Esophagus muscularis mucosa (tissue), 4 donors: ENCODE measurements at regions not wholly inside any gene's neighbourhood (a gene's known extent, or its start where the extent isn't known, plus 50 kb on each side); places are given as distances from the start of the nearest gene placed in this dataset.
A peak's percentile ranks its signal among the peaks of the same experiment; 100 is the strongest.

Source experiments
- DNase-seq: peaks from one replicate; pipeline ENCODE4 v3.0.0-alpha.2; 2017; ENCODE audit errors: extremely low spot score
- H3K27ac ChIP-seq, 4 donors: fragments of 200-600 bp; sonication (generic); replicated peaks in 1 of 4; 1 replicate in 3 of 4; 2 replicates in 1 of 4; pipeline ENCODE4 v1.5.1; 2016 to 2019; ENCODE audit warnings: mild to moderate bottlenecking in 1 of 4
- H3K27me3 ChIP-seq, 4 donors: fragments of 200-600 bp; sonication (generic); one replicate each; pipeline versions ENCODE4 v1.5.1 to v1.6.0; 2016 to 2019
- H3K36me3 ChIP-seq, 4 donors: fragments of 200-600 bp; sonication (generic); one replicate each; pipeline ENCODE4 v1.5.1; 2016 to 2019
- H3K4me1 ChIP-seq, 4 donors: fragments of 200-600 bp; sonication (generic); one replicate each; pipeline ENCODE4 v1.5.1; 2016 to 2019
- H3K4me3 ChIP-seq, 4 donors: fragments of 200-600 bp; sonication (generic); 1 replicate in 2 of 4; 2 replicates in 2 of 4; pipeline ENCODE4 v1.5.1; 2016 to 2019; ENCODE audit warnings: mild to moderate bottlenecking in 4 of 4, moderate library complexity in 1 of 4
- H3K9me3 ChIP-seq, 4 donors: fragments of 200-600 bp; sonication (generic); 1 replicate in 3 of 4; 2 replicates in 1 of 4; pipeline ENCODE4 v1.5.1; 2016 to 2019
- CTCF ChIP-seq, 3 experiments: fragments of 200-600 bp in 2 of 3; fragments of 450-650 bp in 1 of 3; sonication (generic) in 2 of 3; IDR thresholded peaks; one replicate each; pipeline ENCODE4 v1.5.1; 2017 to 2019; ENCODE audit warnings: antibody characterized with exemption in 3 of 3, mild to moderate bottlenecking in 2 of 3, moderate library complexity in 1 of 3
- EP300 ChIP-seq: sonication (generic); formaldehyde crosslinking; IDR thresholded peaks from one replicate; pipeline ENCODE4 v1.6.1; 2017; ENCODE audit warnings: antibody characterized with exemption
- POLR2A ChIP-seq: fragments of 450-650 bp; IDR thresholded peaks from one replicate; pipeline ENCODE4 v1.6.1; 2017; ENCODE audit warnings: antibody characterized with exemption, moderate library complexity, mild to moderate bottlenecking, low read depth
- POLR2AphosphoS5 ChIP-seq, 2 donors: sonication (generic); formaldehyde crosslinking; IDR thresholded peaks; one replicate each; pipeline ENCODE4 v1.6.1; 2017; ENCODE audit warnings: antibody characterized with exemption in 2 of 2
- WGBS: methylation state at CpG from one replicate; pipeline ENCODE4 v1.1.5; 2018; 5-methylcytosine and 5-hydroxymethylcytosine counted together
- intact Hi-C: fragments of 100-400 bp; cut with DNase I; formaldehyde crosslinking; loops from one replicate; pipeline ENCODE4 v1.15.1; 2023

GRCh38 chr2:18856765-18857164, 267.4 kb upstream of the NT5C1B start:
- Histone ChIP-seq H3K36me3 (no peaks in the 10 kb centered on the region), H3K27ac (no peak overlapping the region), H3K4me1 (no peaks in the 10 kb centered on the region), H3K4me3 (no peak overlapping the region), H3K27me3 (no peaks in the 10 kb centered on the region), H3K9me3 (no peaks in the 10 kb centered on the region)
- intact Hi-C loops = no loop called here
- no peak for DNase-seq
- TF ChIP-seq POLR2A = no peak
- TF ChIP-seq EP300 = no peak
- TF ChIP-seq POLR2AphosphoS5 (IDR thresholded peaks at IDR 0.05) = no peak
- no peak for TF ChIP-seq CTCF (IDR thresholded peaks at IDR 0.05)

GRCh38 chr2:18855027-18855426, 265.7 kb upstream of the NT5C1B start:
- H3K27ac ChIP-seq = no peak overlapping the region
- no peaks in the 10 kb centered on the region for H3K4me1 ChIP-seq
- H3K27me3 ChIP-seq = no peaks in the 10 kb centered on the region
- H3K9me3 ChIP-seq = no peaks in the 10 kb centered on the region
- H3K36me3 ChIP-seq = no peaks in the 10 kb centered on the region
- H3K4me3 ChIP-seq = no peak overlapping the region
- intact Hi-C loops = no loop called here
- TF ChIP-seq POLR2A (no peak), CTCF (IDR thresholded peaks at IDR 0.05) (peak in 1 of 3 experiments; percentile 38), POLR2AphosphoS5 (IDR thresholded peaks at IDR 0.05) (no peak)
- no peak for DNase-seq

- TF ChIP-seq EP300 (no peak), POLR2A (no peak), POLR2AphosphoS5 (IDR thresholded peaks at IDR 0.05) (no peak)
- intact Hi-C loops = no loop called here
- Histone ChIP-seq H3K27ac (no peak overlapping the region), H3K9me3 (no peaks in the 10 kb centered on the region), H3K4me1 (peaks cover 8 to 22% (median 15%) of the 10 kb centered on the region in 4 donors), H3K27me3 (no peaks in the 10 kb centered on the region), H3K36me3 (no peaks in the 10 kb centered on the region), H3K4me3 (no peak overlapping the region)
- WGBS = 66% methylated on average over 2 of the region's 2 CpGs
- no peak for DNase-seq
Measured at GRCh38 chr2:18849841-18850578, 260.6 kb upstream of the NT5C1B start.

- Histone ChIP-seq H3K9me3 (no peaks in the 10 kb centered on the region), H3K4me3 (no peak overlapping the region), H3K27me3 (no peaks in the 10 kb centered on the region), H3K27ac (no peak overlapping the region), H3K36me3 (no peaks in the 10 kb centered on the region), H3K4me1 (peaks cover 8 to 23% (median 15%) of the 10 kb centered on the region in 4 donors)
- intact Hi-C loops = no loop called here
- TF ChIP-seq POLR2AphosphoS5 (IDR thresholded peaks at IDR 0.05) (no peak), CTCF (IDR thresholded peaks at IDR 0.05) (no peak), POLR2A (no peak), EP300 (no peak)
- DNase-seq = no peak
Measured at GRCh38 chr2:18848646-18849045, 259.3 kb upstream of the NT5C1B start.

GRCh38 chr2:18845854-18846445, 256.6 kb upstream of the NT5C1B start:
- Histone ChIP-seq H3K4me1 (peaks cover 8 to 29% (median 15%) of the 10 kb centered on the region in 4 donors), H3K27ac (no peak overlapping the region), H3K27me3 (no peaks in the 10 kb centered on the region), H3K4me3 (no peak overlapping the region), H3K9me3 (no peaks in the 10 kb centered on the region), H3K36me3 (no peaks in the 10 kb centered on the region)
- intact Hi-C loops = no loop called here
- 68% methylated on average over 2 of the region's 2 CpGs for WGBS
- TF ChIP-seq EP300 (no peak), POLR2A (no peak), POLR2AphosphoS5 (IDR thresholded peaks at IDR 0.05) (no peak)
- no peak for DNase-seq
